Germinal center (tissue), 1 donor: ENCODE measurements at regions not wholly inside any gene's neighbourhood (a gene's known extent, or its start where the extent isn't known, plus 50 kb on each side); places are given as distances from the start of the nearest gene placed in this dataset.
"Not testable (repeated sequence)": the region's sequence is repeated elsewhere in the genome, so short reads cannot be mapped to it uniquely, and the experiment has no call there.

Experiments
- DNase-seq: peaks from one replicate; pipeline ENCODE4 v3.0.0; 2012; ENCODE audit warnings: mixed read lengths, low spot score

- DNase-seq: no peak
Observed at GRCh38 chr18:1045658-1046057, 141.0 kb downstream of the ADCYAP1 start.

GRCh38 chr18:1047406-1047805 lies 142.7 kb downstream of the ADCYAP1 start:
- no peak for DNase-seq

GRCh38 chr18:1048032-1048431 lies 143.4 kb downstream of the ADCYAP1 start:
- no peak for DNase-seq

- DNase-seq: no peak
Observed at GRCh38 chr18:1049173-1049572, 144.5 kb downstream of the ADCYAP1 start.

- DNase-seq: no peak
Observed at GRCh38 chr18:1050012-1050657, 145.5 kb downstream of the ADCYAP1 start.

GRCh38 chr18:1052301-1052700 lies 147.6 kb downstream of the ADCYAP1 start:
- DNase-seq: no peak

GRCh38 chr18:1053331-1054315 lies 149.0 kb downstream of the ADCYAP1 start:
- no peak for DNase-seq

- DNase-seq: no peak
Observed at GRCh38 chr18:1056404-1056803, 151.7 kb downstream of the ADCYAP1 start.

GRCh38 chr18:1057367-1057766 lies 152.7 kb downstream of the ADCYAP1 start:
- no peak for DNase-seq

- DNase-seq: no peak
Observed at GRCh38 chr18:1062588-1062987, 157.9 kb downstream of the ADCYAP1 start.

GRCh38 chr18:1075322-1075721 lies 170.7 kb downstream of the ADCYAP1 start:
- no peak for DNase-seq

GRCh38 chr18:1075876-1076275 lies 171.2 kb downstream of the ADCYAP1 start:
- DNase-seq: no peak

- no peak for DNase-seq
Observed at GRCh38 chr18:1078301-1078700, 173.6 kb downstream of the ADCYAP1 start.

- not testable (repeated sequence) for DNase-seq
Observed at GRCh38 chr18:1083675-1084074, 179.0 kb downstream of the ADCYAP1 start.

GRCh38 chr18:1090758-1091157 lies 186.1 kb downstream of the ADCYAP1 start:
- no peak for DNase-seq

GRCh38 chr18:1092228-1092627 lies 187.6 kb downstream of the ADCYAP1 start:
- DNase-seq: no peak

- DNase-seq: no peak
Observed at GRCh38 chr18:1094409-1094808, 189.7 kb downstream of the ADCYAP1 start.

- not testable (repeated sequence) for DNase-seq
Observed at GRCh38 chr18:1097991-1098735, 193.5 kb downstream of the ADCYAP1 start.

GRCh38 chr18:1102848-1103247 lies 198.2 kb downstream of the ADCYAP1 start:
- DNase-seq: no peak

- DNase-seq: no peak
Observed at GRCh38 chr18:1103537-1103936, 198.9 kb downstream of the ADCYAP1 start.

GRCh38 chr18:1104181-1104881 lies 199.7 kb downstream of the ADCYAP1 start:
- DNase-seq: no peak

- DNase-seq: no peak
Observed at GRCh38 chr18:1124495-1124894, 219.8 kb downstream of the ADCYAP1 start.
